HG02763 (cell line): ENCODE measurements at regions not wholly inside any gene's neighbourhood (a gene's known extent, or its start where the extent isn't known, plus 50 kb on each side); places are given as distances from the start of the nearest gene placed in this dataset.

ENCODE experiments used
- ATAC-seq: cut with Tn5 transposase; IDR thresholded peaks from one replicate; pipeline ENCODE4 v1.9.1; 2021; ENCODE audit warnings: mild to moderate bottlenecking, moderate library complexity; ENCODE audit not compliant: unreplicated experiment

GRCh38 chr6:170136541-170137175 lies 154.2 kb downstream of the DLL1 start:
- no peak for ATAC-seq

- no peak for ATAC-seq
Observed at GRCh38 chr6:170135821-170136471, 154.9 kb downstream of the DLL1 start.

DNA sequence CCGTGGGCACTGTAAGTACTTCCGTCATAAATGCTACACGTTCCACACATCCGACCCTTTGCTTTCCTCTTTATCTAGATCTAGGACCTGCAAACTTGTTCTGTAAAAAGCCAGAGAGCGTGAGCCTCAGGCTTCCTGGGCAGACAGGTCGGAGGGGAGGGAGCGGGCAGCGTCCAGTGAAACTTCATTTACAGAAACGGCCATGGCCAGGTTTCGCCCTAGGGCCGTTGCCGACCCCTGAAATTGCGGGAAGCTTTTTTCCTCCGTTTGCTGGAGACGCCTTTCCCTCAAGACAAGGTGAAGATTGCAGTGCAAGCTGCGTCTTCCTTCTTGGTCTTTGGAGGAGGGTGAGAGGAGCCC lies 155.4 kb downstream of the DLL1 start:
- ATAC-seq, result no peak

- ATAC-seq, result no peak
Observed at GRCh38 chr6:170134471-170135440, 156.1 kb downstream of the DLL1 start.

DNA sequence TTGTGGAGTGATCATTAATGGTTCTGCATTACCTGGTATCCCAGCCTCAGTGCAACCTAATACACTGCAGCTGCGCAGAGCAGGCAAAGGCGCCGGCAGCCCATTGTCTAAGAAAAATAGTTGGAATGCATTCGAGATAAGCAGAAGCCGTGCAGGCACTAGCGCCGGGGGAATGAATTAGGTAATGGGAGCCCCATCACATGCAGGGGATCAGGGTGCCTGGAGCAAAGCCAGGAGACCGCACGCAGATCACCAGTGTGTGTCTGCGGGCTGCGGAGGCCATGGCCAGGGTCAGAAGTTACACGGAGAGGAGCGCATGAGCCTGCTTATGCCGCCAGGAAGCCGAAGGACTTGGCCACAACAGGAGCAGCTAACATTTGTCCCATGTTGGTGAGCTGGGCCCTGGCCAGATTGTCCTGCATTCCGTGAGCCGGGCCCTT lies 156.8 kb downstream of the DLL1 start:
- ATAC-seq, result no peak

DNA sequence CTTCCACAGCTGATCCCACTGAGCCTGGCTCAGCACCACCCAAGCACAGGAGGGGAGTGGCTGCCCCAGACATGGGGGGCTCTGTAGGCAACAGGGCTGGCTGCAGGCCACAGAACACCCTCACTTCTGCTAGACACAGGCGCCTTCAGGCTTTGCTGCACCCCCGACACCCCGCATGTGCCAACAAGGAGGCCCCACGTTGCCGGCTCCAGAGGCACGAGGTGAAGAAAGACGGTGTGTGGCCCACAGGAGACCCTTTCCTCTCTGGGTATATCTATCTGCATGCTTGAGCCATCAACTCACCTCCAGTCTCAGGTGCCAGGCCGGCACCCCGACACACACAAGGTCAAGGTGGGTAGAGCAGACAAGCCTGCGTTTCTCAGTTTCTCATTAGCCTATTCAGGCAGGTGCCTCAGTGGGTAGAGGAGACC lies 158.3 kb downstream of the DLL1 start:
- no peak for ATAC-seq

DNA sequence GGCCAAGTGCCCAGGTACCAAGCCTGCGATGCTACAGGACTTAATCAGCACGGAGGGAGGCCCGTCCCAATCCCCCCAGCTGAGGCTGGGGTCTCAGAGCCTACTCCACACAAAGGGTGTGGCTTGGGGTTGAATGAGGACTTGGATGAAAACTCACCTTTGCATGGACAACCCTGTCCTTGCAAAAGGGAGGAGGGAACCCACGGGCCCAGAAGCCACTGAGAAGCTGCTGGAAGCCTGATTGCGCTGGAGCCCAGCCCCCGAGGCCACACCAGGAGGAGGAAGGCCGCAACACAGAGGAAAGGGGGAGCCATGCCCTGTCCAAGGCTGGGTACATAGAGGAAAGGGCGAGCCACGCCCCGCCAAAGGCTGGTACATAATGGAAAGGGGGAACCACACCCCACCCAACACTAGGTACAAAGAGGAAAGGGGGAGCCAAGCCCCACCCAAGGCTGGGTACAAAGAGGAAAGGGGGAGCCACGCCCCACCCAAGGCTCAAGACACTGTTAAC lies 158.8 kb downstream of the DLL1 start:
- no peak for ATAC-seq

DNA sequence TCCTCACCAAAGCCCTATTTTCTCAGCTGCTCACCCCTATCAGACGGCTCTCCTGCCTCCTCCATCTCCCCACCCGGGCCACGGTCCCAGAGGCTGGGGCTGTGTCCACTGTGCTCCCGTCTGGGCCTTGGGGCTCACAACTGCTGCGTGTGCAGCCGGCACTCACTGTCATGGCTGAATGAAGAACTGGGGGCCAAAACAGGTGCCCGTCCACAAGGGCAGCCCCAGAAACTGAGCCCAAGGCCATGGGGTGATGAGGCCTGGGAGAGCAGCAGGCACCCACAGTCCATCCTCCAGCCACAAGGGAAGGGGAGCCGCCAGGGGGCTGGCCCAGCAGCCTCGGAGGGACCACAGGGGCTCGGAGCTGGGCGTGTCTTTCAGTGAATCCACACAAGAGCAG lies 159.5 kb downstream of the DLL1 start:
- no peak for ATAC-seq

- ATAC-seq, result no peak
Observed at GRCh38 chr6:170130771-170131241, 160.1 kb downstream of the DLL1 start.

GRCh38 chr6:170130201-170130621 lies 160.7 kb downstream of the DLL1 start:
- no peak for ATAC-seq

- ATAC-seq, result no peak
Observed at GRCh38 chr6:170129691-170130171, 161.1 kb downstream of the DLL1 start.

GRCh38 chr6:170128811-170129681 lies 161.8 kb downstream of the DLL1 start:
- no peak for ATAC-seq

GRCh38 chr6:170128346-170128745 lies 162.5 kb downstream of the DLL1 start:
- ATAC-seq, result no peak

- no peak for ATAC-seq
Observed at GRCh38 chr6:170127151-170127550, 163.7 kb downstream of the DLL1 start.

GRCh38 chr6:170125456-170126300 lies 165.2 kb downstream of the DLL1 start:
- ATAC-seq, result no peak

DNA sequence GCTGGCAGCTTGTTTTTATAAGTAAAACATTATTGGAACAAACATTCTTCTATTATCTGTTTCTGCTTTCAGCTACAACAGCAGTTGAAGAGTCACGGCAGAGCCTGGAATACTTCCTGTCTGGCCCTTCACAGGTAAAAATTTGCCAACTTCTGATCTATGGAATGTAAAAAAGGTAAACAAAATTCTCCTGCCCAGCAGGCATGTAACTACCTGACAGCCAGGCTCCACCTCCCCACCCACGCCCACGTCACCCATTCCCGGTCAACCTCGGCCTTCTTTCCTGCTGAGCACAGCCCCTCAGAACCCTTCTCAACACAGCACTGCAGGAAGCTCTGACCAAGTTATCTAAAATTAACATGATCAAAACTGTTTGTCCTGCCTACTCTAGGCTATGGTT lies 166.0 kb downstream of the DLL1 start:
- no peak for ATAC-seq

GRCh38 chr6:170124150-170124549 lies 166.7 kb downstream of the DLL1 start:
- ATAC-seq, result no peak

GRCh38 chr6:170122651-170123050 lies 168.2 kb downstream of the DLL1 start:
- no peak for ATAC-seq
